Ramos (cell line): ENCODE measurements at regions not wholly inside any gene's neighbourhood (a gene's known extent, or its start where the extent isn't known, plus 50 kb on each side); places are given as distances from the start of the nearest gene placed in this dataset.

Experiments used
- in situ Hi-C: fragments of 300-500 bp; cut with MboI; formaldehyde crosslinking; loops from one replicate; pipeline ENCODE4 v1.14.3; 2022; ENCODE audit warnings: low sequenced_read_pairs; ENCODE audit not compliant: unreplicated experiment

GRCh38 chr5:60350794-60351193, 349.2 kb downstream of the DEPDC1B start:
- in situ Hi-C loops = no loop called here

GRCh38 chr5:60349891-60350415, 350.0 kb downstream of the DEPDC1B start:
- in situ Hi-C loops = no loop called here

GRCh38 chr5:60346393-60346792, 353.6 kb downstream of the DEPDC1B start:
- in situ Hi-C loops = no loop called here

GRCh38 chr5:60343102-60343501, 356.9 kb downstream of the DEPDC1B start:
- in situ Hi-C loops = no loop called here

GRCh38 chr5:60340965-60341471, 358.9 kb downstream of the DEPDC1B start:
- in situ Hi-C loops = no loop called here

GRCh38 chr5:60340326-60340725, 359.6 kb downstream of the DEPDC1B start:
- in situ Hi-C loops = no loop called here

GRCh38 chr5:60339691-60340201, 360.2 kb downstream of the DEPDC1B start:
- in situ Hi-C loops = no loop called here

GRCh38 chr5:60338846-60339245, 361.1 kb downstream of the DEPDC1B start:
- in situ Hi-C loops = no loop called here

GRCh38 chr5:60336491-60336890, 363.5 kb downstream of the DEPDC1B start:
- in situ Hi-C loops = no loop called here

- in situ Hi-C loops = no loop called here
Measured at GRCh38 chr5:60335913-60336312, 364.1 kb downstream of the DEPDC1B start.

- in situ Hi-C loops = no loop called here
Measured at GRCh38 chr5:60334281-60334713, 365.7 kb downstream of the DEPDC1B start.

- in situ Hi-C loops = no loop called here
Measured at GRCh38 chr5:60333005-60333571, 366.9 kb downstream of the DEPDC1B start.

GRCh38 chr5:60332244-60333004, 367.5 kb downstream of the DEPDC1B start:
- in situ Hi-C loops = no loop called here

GRCh38 chr5:60330236-60330635, 369.7 kb downstream of the DEPDC1B start:
- in situ Hi-C loops = no loop called here

GRCh38 chr5:60325870-60326269, 374.1 kb downstream of the DEPDC1B start:
- in situ Hi-C loops = no loop called here

GRCh38 chr5:60323596-60323995, 376.4 kb downstream of the DEPDC1B start:
- in situ Hi-C loops = no loop called here

- in situ Hi-C loops = no loop called here
Measured at GRCh38 chr5:60312098-60312497, 387.9 kb downstream of the DEPDC1B start.

GRCh38 chr5:60299944-60300343, 400.0 kb downstream of the DEPDC1B start:
- in situ Hi-C loops = loop anchor here (25.0 kb wide), 1 partner anchor 488 kb away; no protein-coding TSS in a partner anchor

GRCh38 chr5:60297658-60298057, 402.3 kb downstream of the DEPDC1B start:
- in situ Hi-C loops = loop anchor here (25.0 kb wide), 1 partner anchor 485 kb away; no protein-coding TSS in a partner anchor

- in situ Hi-C loops = loop anchor here (25.0 kb wide), 1 partner anchor 483 kb away; no protein-coding TSS in a partner anchor
Measured at GRCh38 chr5:60295423-60295822, 401.9 kb upstream of the PDE4D start.

GRCh38 chr5:60293518-60293917, 400.0 kb upstream of the PDE4D start:
- in situ Hi-C loops = loop anchor here (25.0 kb wide), 1 partner anchor 481 kb away; no protein-coding TSS in a partner anchor
